Fibroblast of mammary gland (primary cell): ENCODE measurements at regions not wholly inside any gene's neighbourhood (a gene's known extent, or its start where the extent isn't known, plus 50 kb on each side); places are given as distances from the start of the nearest gene placed in this dataset.

Experiments
- DNase-seq: peaks from one replicate; pipeline ENCODE4 v3.0.0-alpha.2; 2010; ENCODE audit warnings: low read depth
- H3K4me3 ChIP-seq: 2 replicates; pipeline ENCODE4 v1.5.1; 2011; ENCODE audit warnings: low read depth, mild to moderate bottlenecking, low read length, moderate library complexity; ENCODE audit not compliant: control insufficient read depth
- TF ChIP-seq, protein P1 (sequence below): conservative IDR thresholded peaks from 2 replicates; pipeline ENCODE4 v1.5.1; 2011; ENCODE audit warnings: low read depth, low read length, inconsistent platforms; ENCODE audit not compliant: control insufficient read depth, insufficient read depth

DNA sequence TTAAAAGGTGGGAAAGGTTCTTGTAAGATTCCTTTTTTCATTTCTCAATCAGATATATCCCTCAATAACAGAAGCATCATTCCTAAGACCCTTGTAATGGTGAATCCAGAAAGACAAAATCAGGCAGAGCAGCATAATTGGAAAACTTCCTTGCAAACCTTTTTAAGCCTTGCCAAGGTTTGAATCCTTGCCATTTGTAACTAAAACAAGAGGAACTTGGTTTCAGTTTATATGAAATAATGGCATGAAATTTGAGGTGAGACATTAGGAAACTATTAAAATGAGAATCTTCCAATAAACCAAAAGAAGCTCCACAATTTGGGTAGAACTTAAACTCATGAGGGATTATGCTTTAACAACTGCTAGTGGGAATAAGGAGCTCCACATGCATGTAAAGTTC lies 384.7 kb upstream of the SMC2 start:
- no peak for DNase-seq
- TF ChIP-seq, protein P1, sequence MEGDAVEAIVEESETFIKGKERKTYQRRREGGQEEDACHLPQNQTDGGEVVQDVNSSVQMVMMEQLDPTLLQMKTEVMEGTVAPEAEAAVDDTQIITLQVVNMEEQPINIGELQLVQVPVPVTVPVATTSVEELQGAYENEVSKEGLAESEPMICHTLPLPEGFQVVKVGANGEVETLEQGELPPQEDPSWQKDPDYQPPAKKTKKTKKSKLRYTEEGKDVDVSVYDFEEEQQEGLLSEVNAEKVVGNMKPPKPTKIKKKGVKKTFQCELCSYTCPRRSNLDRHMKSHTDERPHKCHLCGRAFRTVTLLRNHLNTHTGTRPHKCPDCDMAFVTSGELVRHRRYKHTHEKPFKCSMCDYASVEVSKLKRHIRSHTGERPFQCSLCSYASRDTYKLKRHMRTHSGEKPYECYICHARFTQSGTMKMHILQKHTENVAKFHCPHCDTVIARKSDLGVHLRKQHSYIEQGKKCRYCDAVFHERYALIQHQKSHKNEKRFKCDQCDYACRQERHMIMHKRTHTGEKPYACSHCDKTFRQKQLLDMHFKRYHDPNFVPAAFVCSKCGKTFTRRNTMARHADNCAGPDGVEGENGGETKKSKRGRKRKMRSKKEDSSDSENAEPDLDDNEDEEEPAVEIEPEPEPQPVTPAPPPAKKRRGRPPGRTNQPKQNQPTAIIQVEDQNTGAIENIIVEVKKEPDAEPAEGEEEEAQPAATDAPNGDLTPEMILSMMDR, result no peak
- H3K4me3 ChIP-seq, result no peak overlapping the region

DNA sequence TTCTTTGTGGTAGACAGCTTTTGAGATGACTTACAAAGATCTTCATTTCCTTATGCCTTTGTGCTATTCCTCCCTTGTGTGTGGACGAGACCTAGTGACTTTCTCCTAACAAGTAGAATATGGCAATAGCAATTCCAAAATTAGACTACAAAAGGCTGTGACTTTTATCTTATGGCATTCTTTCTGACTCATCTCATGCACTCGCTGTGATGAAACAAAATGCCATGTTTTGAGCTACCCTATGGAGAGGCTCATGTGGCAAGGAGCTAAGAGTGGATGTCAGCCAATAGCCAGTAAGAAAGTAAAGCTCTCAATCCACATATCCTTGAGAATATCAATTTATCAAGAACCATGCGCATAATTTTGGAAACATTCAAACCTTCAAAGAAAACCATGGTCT lies 380.5 kb upstream of the SMC2 start:
- peak; percentile 34 for DNase-seq
- TF ChIP-seq, protein P1, result no peak
- no peak overlapping the region for H3K4me3 ChIP-seq

- TF ChIP-seq, protein P1, result no peak
- no peak overlapping the region for H3K4me3 ChIP-seq
- DNase-seq, result no peak
These were observed 379.1 kb upstream of the SMC2 start for GRCh38 chr9:103714992-103715391.

DNA sequence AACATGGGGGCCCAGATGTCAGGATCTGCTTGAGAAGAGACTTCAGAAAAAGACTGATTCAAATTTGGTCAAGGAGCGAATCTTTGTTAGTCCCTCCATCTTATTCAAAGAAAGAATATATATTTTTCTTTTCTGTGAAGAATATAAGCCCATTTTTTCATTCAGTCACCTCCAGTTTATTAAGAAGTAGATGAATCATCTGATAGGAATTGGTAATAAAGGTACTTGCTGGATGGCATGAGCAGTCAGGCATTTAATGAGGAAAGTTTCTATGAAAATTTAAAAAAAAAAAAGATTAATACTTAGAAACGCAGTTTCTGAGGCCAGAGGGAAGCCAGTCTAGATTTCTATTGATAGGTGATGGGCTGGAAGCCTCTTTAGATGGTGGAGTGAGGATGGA lies 373.1 kb upstream of the SMC2 start:
- DNase-seq, result no peak
- TF ChIP-seq, protein P1, result no peak

GRCh38 chr9:103730866-103731265 lies 363.2 kb upstream of the SMC2 start:
- TF ChIP-seq, protein P1, result no peak
- DNase-seq, result no peak
- no peak overlapping the region for H3K4me3 ChIP-seq

More for the DNA sequence above, 373.1 kb upstream of the SMC2 start:
- H3K4me3 ChIP-seq, result no peak overlapping the region

- peak; percentile 18 for DNase-seq
- H3K4me3 ChIP-seq, result no peak overlapping the region
- TF ChIP-seq, protein P1, result no peak
These were observed 362.6 kb upstream of the SMC2 start for GRCh38 chr9:103731541-103731940.

DNA sequence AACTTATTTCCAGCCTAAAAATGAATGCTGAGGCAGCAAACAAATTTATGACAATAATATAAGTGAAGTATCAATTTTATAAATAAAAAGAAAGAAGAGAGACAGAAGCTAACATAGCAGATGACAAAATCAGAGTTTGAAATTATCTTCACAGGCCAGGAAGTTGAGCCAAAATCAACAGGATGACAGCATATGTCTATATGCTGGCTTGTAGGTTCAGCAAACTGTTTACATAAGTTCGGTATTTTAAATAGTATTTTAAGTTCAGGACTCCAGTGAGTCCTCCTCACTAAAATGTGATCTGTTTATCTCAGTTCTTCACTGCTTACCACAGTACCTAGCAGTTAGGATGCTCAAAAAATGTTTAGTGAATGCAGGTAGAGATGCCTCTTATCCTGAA lies 359.6 kb upstream of the SMC2 start:
- TF ChIP-seq, protein P1, result no peak
- H3K4me3 ChIP-seq, result no peak overlapping the region
- peak; percentile 39 for DNase-seq
